ENCODE measurements at regions not wholly inside any gene's neighbourhood (a gene's known extent, or its start where the extent isn't known, plus 50 kb on each side); places are given as distances from the start of the nearest gene placed in this dataset.

DNA sequence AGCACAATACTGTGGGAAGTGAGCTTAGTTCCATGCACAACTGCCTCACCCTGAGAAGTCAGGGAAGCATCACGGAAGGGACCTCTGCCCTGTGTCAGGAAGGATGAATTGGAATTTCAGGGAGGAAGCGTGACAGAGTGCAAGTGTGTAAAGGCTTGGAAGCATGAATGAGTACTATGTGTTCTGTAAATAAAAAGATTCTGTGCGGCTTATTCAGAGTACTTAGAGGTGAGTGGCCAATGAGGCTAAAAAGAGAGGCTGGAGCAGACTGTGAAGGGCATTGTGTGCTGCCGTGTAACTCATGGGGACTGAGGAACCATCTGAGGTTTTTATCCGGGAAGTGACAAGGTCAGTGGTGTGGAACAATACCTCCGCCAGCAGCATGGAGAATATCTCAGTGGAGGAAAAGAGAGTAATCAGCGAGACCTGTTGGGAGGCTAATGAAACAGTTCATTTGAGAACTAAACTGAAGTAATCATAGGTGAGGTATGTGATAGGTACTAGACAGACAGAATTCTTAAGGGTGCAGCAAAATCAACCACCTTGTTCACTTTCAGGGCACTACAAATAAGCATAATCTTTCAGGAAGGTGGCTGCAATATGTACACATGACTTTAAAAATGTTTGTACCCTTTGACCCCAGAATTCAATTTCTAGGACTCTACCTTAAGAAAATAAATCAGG lies 64.9 kb upstream of the SPRED1 start:
- no peak overlapping the region for H3K4me2 ChIP-seq (replicated peaks; ENCODE audit: low read depth, low read length, poor library complexity, severe bottlenecking)
- H3K36me3 ChIP-seq (replicated peaks in 1 of 2; ENCODE audit: control extremely low read depth in 1 of 2, control insufficient read depth in 1 of 2, extremely low read depth in 1 of 2, insufficient read depth in 2 of 2, low read length in 1 of 2) = no peaks in the 10 kb centered on the region
- H3K79me2 ChIP-seq (ENCODE audit: control insufficient read depth, insufficient read depth, low read length) = no peaks in the 10 kb centered on the region
- H3K27ac ChIP-seq (ENCODE audit: low read length in 2 of 2) = no peak overlapping the region
- no peaks in the 10 kb centered on the region for H4K20me1 ChIP-seq (ENCODE audit: control insufficient read depth, insufficient read depth, low read length, poor library complexity, severe bottlenecking)
- no peak overlapping the region for H3K4me3 ChIP-seq (ENCODE audit: control extremely low read depth in 1 of 5, extremely low read depth in 1 of 5, insufficient read depth in 1 of 5, low read depth in 2 of 5, low read length in 4 of 5)
- H2AFZ ChIP-seq (ENCODE audit: insufficient read depth, low read depth, low read length, poor library complexity, severe bottlenecking) = no peak overlapping the region
- ChIA-PET CTCF (interaction anchor here (0.9 kb wide), 1 partner anchor 10 kb away, joined by 3 read pairs; no protein-coding TSS in a partner anchor), POLR2A (no interaction called here)
- no peak for ATAC-seq (ENCODE audit: low read depth)
- no peaks in the 10 kb centered on the region for H3K4me1 Mint-ChIP-seq
- no peak for TF ChIP-seq EZH2 (IDR thresholded peaks at IDR 0.05; ENCODE audit: borderline replicate concordance, insufficient read depth, low read depth, low read length, poor library complexity, severe bottlenecking)
- TF ChIP-seq, protein P1, sequence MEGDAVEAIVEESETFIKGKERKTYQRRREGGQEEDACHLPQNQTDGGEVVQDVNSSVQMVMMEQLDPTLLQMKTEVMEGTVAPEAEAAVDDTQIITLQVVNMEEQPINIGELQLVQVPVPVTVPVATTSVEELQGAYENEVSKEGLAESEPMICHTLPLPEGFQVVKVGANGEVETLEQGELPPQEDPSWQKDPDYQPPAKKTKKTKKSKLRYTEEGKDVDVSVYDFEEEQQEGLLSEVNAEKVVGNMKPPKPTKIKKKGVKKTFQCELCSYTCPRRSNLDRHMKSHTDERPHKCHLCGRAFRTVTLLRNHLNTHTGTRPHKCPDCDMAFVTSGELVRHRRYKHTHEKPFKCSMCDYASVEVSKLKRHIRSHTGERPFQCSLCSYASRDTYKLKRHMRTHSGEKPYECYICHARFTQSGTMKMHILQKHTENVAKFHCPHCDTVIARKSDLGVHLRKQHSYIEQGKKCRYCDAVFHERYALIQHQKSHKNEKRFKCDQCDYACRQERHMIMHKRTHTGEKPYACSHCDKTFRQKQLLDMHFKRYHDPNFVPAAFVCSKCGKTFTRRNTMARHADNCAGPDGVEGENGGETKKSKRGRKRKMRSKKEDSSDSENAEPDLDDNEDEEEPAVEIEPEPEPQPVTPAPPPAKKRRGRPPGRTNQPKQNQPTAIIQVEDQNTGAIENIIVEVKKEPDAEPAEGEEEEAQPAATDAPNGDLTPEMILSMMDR (IDR thresholded peaks at IDR 0.05) = no peak
- H3K9me3 Mint-ChIP-seq (ENCODE audit: insufficient read depth) = no peaks in the 10 kb centered on the region
- H3K4me3 Mint-ChIP-seq = no peak overlapping the region
- H3K9me3 ChIP-seq (ENCODE audit: control extremely low read depth in 1 of 3, control insufficient read depth in 2 of 3, insufficient read depth in 1 of 3, low read length in 2 of 3) = no peaks in the 10 kb centered on the region
- H3K27me3 Mint-ChIP-seq = peaks cover 39% of the 10 kb centered on the region
- H3K27me3 ChIP-seq (replicated peaks in 1 of 4; ENCODE audit: control extremely low read depth in 1 of 4, control insufficient read depth in 3 of 4, insufficient read depth in 4 of 4, low read length in 3 of 4) = peaks cover 0 to 6% (median 1%) of the 10 kb centered on the region in 4 experiments
- no peak overlapping the region for H3K9ac ChIP-seq (ENCODE audit: low read length)
- no peak for DNase-seq
- H3K4me1 ChIP-seq (ENCODE audit: control insufficient read depth in 2 of 2, insufficient read depth in 2 of 2, low read length in 2 of 2) = no peaks in the 10 kb centered on the region
- WGBS (ENCODE audit: insufficient coverage) = 94% methylated on average over 7 of the region's 7 CpGs
- H3K27ac Mint-ChIP-seq = no peak overlapping the region
- intact Hi-C loops (cut with micrococcal nuclease) = no loop called here

DNA sequence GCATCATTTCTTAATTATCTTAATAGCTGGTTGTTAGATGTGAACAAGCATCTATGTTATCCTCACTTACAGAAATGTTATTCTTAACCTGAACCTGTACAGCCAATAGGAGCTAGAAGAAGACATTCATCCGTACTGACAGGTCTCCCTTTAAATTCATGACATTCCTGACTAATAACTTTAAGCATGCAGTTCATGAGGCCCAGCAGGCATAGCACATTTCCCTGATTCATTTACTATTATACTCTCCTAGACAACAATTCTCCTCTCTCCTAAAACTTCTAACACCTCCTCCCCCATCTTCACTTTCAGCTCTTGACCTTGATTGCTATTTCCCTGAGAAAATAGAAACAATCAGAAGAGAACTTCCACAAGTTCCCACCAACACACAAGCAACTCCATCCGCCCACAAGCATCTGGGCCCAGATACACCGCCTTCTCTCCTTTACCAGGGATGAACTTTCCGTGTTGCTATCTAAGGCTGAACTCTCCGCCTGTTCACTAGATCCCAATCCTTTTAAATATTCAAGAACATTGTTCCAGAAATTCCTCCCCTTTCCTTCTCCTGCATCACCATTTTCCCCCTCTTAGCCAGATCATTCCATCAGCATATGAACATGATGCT lies 62.9 kb upstream of the SPRED1 start:
- Histone ChIP-seq H3K4me1 (ENCODE audit: control insufficient read depth in 2 of 2, insufficient read depth in 2 of 2, low read length in 2 of 2) (no peaks in the 10 kb centered on the region), H2AFZ (ENCODE audit: insufficient read depth, low read depth, low read length, poor library complexity, severe bottlenecking) (no peak overlapping the region), H3K27me3 (replicated peaks in 1 of 4; ENCODE audit: control extremely low read depth in 1 of 4, control insufficient read depth in 3 of 4, insufficient read depth in 4 of 4, low read length in 3 of 4) (peaks cover 0 to 3% (median 1%) of the 10 kb centered on the region in 4 experiments), H3K36me3 (replicated peaks in 1 of 2; ENCODE audit: control extremely low read depth in 1 of 2, control insufficient read depth in 1 of 2, extremely low read depth in 1 of 2, insufficient read depth in 2 of 2, low read length in 1 of 2) (no peaks in the 10 kb centered on the region), H3K27ac (ENCODE audit: low read length in 2 of 2) (no peak overlapping the region), H3K4me2 (replicated peaks; ENCODE audit: low read depth, low read length, poor library complexity, severe bottlenecking) (no peak overlapping the region), H3K79me2 (ENCODE audit: control insufficient read depth, insufficient read depth, low read length) (no peaks in the 10 kb centered on the region), H3K4me3 (ENCODE audit: control extremely low read depth in 1 of 5, extremely low read depth in 1 of 5, insufficient read depth in 1 of 5, low read depth in 2 of 5, low read length in 4 of 5) (no peak overlapping the region), H3K9ac (ENCODE audit: low read length) (no peak overlapping the region), H3K9me3 (ENCODE audit: control extremely low read depth in 1 of 3, control insufficient read depth in 2 of 3, insufficient read depth in 1 of 3, low read length in 2 of 3) (no peaks in the 10 kb centered on the region), H4K20me1 (ENCODE audit: control insufficient read depth, insufficient read depth, low read length, poor library complexity, severe bottlenecking) (no peaks in the 10 kb centered on the region)
- TF ChIP-seq, protein P1 (IDR thresholded peaks at IDR 0.05) = no peak
- TF ChIP-seq EZH2 (IDR thresholded peaks at IDR 0.05; ENCODE audit: borderline replicate concordance, insufficient read depth, low read depth, low read length, poor library complexity, severe bottlenecking) = no peak
- Mint-ChIP-seq H3K9me3 (ENCODE audit: insufficient read depth) (no peaks in the 10 kb centered on the region), H3K27ac (no peak overlapping the region), H3K27me3 (peaks cover 31% of the 10 kb centered on the region), H3K4me1 (no peaks in the 10 kb centered on the region), H3K4me3 (no peak overlapping the region)
- ChIA-PET CTCF (no interaction called here), POLR2A (no interaction called here)
- DNase-seq = no peak
- ATAC-seq (ENCODE audit: low read depth) = no peak
- WGBS (ENCODE audit: insufficient coverage) = 88% methylated on average over 5 of the region's 5 CpGs
- intact Hi-C loops (cut with micrococcal nuclease) = no loop called here
